ENCODE measurements at regions not wholly inside any gene's neighbourhood (a gene's known extent, or its start where the extent isn't known, plus 50 kb on each side); places are given as distances from the start of the nearest gene placed in this dataset.

DNA sequence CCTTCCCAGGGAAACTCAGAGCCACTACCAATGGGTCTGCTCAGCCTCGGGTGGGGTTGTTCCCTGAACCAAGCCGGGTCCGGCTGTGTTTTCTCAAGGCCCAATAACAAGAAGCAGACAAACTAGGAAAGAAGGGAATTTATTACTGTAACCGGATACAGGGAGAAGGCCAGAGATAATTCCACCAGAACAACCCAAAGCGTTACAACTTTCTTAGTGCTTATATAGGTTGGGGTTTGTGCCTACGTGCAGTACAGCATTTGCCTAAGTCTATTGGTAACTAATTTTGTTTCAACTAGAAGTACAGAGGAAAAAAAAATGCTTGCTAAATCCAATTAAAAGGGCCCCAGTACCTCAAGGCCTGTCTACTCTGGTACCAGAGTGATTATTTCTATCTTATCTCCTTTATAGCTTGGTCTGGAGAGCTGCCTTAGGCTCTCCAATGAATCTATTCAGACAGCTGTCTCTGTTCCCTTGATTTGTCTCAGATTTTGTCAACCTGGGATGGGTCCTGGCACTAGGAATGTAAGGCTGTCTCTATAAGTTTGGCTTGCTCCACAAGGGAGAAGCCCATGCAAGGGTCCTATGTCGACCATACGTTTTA lies 57.3 kb upstream of the CCDC190 start:
- DNase-seq, result no peak

DNA sequence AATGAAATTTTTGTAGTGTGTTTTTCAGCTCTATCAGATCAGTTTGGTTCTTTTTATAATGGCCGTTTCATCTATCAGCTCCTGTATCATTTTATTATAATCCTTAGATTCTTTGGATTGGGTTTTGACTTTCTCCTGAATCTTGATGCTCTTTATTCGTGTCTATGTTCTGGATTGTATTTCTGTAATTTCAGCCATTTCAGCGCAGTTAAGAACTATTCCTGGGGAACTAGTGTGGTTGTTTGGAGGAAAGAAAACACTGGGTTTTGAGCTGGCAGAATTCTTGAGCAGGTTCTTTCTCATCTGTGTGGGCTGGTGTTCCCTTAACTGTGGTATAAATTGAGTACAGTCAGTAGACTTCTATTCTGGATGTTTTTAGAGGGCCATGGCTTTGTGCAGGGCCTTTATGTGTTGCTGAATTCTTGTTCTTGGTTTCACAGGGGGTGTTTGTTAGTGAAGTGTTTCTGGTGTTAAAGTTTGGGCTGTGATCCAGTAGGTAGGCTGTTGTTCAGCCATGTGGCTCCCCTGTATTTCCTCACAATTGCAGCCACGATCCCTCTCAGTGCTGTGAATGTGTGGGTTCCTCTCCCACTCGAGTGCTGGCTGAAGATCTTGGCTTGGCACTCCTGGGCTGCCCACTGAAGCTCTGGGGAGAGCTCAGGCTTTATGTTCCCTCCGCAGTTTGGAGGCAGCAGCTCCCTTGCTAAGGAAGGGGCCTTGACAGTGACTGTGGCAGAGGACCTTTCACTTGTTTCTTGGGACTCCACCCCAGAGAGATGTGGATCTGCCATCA lies 56.0 kb upstream of the CCDC190 start:
- DNase-seq, result no peak

DNA sequence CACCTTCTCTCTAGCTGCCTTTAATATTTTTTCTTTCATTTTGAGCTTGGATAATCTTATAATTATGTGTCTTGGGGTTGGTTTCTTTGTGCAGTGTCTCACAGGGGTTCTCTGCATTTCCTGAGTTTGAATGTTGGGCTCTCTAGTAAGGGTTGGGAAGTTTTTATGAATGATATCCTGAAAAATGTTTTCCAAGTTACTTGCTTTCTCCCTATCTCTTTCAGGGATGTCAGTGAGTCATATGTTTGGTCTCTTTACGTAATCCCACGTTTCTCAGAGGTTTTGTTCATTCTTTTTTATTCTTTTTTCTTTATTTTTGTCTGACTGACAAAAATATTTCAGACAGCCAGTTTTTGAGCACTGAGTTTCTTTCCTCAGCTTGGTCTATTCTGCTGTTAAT lies 55.4 kb upstream of the CCDC190 start:
- no peak for DNase-seq

DNA sequence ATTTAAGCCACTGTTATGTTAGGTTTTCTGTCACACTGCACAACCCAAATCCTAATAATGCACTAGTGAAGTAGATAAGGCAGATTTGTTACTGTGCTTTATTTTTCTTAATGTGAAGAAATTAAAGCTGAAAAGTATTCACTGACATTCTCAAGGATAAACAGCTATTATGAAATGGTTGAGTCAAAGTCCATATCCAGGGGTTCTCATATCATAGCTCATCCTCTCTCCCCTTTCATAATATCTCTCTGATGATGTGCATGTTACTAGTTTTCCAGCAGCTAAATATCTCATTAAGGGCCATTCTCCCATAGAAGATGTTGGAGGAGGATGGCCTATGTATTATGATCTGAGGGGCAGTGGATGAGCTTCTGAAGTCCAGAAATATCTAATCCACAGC lies 53.6 kb upstream of the CCDC190 start:
- DNase-seq, result no peak

DNA sequence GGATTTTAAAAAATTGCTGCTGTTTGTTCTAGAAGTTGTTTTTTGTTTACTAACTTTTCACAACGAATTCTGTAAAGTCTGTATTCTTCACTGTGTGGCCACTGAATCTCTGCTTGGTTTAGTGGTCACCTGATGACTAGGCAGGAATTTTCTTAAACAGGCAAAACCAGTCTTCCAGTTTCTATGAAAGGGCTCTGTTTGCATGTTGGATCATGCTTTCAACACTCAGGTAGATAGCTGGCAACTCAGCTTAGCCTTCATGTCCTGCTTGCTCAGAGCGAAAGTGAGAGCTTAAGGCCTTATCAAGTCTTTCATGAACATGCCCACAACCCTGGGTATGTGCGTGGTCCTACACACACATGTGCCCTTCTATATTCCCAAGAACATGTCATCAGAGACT lies 52.4 kb upstream of the CCDC190 start:
- DNase-seq, result no peak

DNA sequence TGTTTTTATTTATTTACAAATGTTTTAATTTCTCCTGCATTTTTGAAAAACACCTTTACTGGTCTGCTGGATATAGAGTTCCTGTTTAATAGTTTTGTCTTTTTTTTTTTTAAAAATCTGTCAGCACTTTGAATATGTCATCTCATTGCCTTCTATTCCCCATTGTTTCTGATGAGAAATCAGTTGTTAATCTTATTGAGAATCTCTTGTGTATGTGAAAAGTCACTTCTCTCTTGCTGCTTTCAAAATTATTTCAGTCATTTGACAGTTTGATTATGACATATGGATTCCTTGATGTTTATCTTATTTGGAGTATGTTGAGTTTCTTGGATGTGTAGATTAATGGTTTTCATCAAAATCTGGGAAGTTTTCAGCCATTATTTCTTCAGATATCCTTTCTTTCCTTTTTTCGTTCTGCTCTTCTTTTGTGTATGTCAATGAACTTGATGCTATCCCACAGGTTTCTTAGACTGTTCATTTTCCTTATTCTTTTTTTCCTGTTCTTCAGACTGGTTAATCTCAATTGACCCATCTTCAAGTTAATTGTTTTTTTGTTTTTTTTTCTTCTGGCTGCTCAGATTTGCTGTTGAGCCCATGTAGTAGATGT lies 51.2 kb upstream of the CCDC190 start:
- DNase-seq, result no peak

Data from CD4-positive, alpha-beta T cell treated with Interleukin-4 for 4 hours (primary cell).